NCI-H460 (cell line): ENCODE measurements at regions not wholly inside any gene's neighbourhood (a gene's known extent, or its start where the extent isn't known, plus 50 kb on each side); places are given as distances from the start of the nearest gene placed in this dataset.

ENCODE experiments used
- DNase-seq: peaks from one replicate; pipeline ENCODE4 v3.0.0-alpha.2; 2016; ENCODE audit warnings: low read depth; ENCODE audit errors: extremely low read depth

- DNase-seq, result no peak
Measured at GRCh38 chr5:73267766-73268435, 94.9 kb downstream of the TMEM174 start.

- no peak for DNase-seq
Measured at GRCh38 chr5:73266925-73267765, 94.2 kb downstream of the TMEM174 start.

GRCh38 chr5:73266176-73266738 lies 93.3 kb downstream of the TMEM174 start:
- no peak for DNase-seq

GRCh38 chr5:73265641-73266040 lies 92.6 kb downstream of the TMEM174 start:
- DNase-seq, result no peak

- no peak for DNase-seq
Measured at GRCh38 chr5:73264631-73265030, 91.6 kb downstream of the TMEM174 start.

- no peak for DNase-seq
Measured at GRCh38 chr5:73263001-73263710, 90.2 kb downstream of the TMEM174 start.

GRCh38 chr5:73256862-73257261 lies 83.9 kb downstream of the TMEM174 start:
- no peak for DNase-seq

GRCh38 chr5:73256462-73256861 lies 83.5 kb downstream of the TMEM174 start:
- no peak for DNase-seq

GRCh38 chr5:73256012-73256411 lies 83.0 kb downstream of the TMEM174 start:
- DNase-seq, result no peak

GRCh38 chr5:73254642-73255041 lies 81.6 kb downstream of the TMEM174 start:
- DNase-seq, result no peak

- no peak for DNase-seq
Measured at GRCh38 chr5:73253047-73253660, 80.2 kb downstream of the TMEM174 start.

GRCh38 chr5:73250645-73251044 lies 77.7 kb downstream of the TMEM174 start:
- no peak for DNase-seq

GRCh38 chr5:73242735-73243134 lies 69.7 kb downstream of the TMEM174 start:
- DNase-seq, result no peak

GRCh38 chr5:73238873-73239272 lies 65.9 kb downstream of the TMEM174 start:
- no peak for DNase-seq

GRCh38 chr5:73236541-73237128 lies 63.6 kb downstream of the TMEM174 start:
- DNase-seq, result no peak

GRCh38 chr5:73234204-73234555 lies 61.2 kb downstream of the TMEM174 start:
- no peak for DNase-seq

- no peak for DNase-seq
Measured at GRCh38 chr5:73233461-73234203, 60.6 kb downstream of the TMEM174 start.

GRCh38 chr5:73233053-73233460 lies 60.1 kb downstream of the TMEM174 start:
- no peak for DNase-seq

- no peak for DNase-seq
Measured at GRCh38 chr5:73232266-73233041, 59.5 kb downstream of the TMEM174 start.
